SK-N-SH (cell line): ENCODE measurements at regions not wholly inside any gene's neighbourhood (a gene's known extent, or its start where the extent isn't known, plus 50 kb on each side); places are given as distances from the start of the nearest gene placed in this dataset.

Experiments used
- CTCF ChIA-PET: fragments of 300-600, 350-600 bp; formaldehyde crosslinking; extraction: SDS; loops from one replicate; lab custom pipeline; 2021; lab: Yijun Ruan, JAX
- POLR2A ChIA-PET: fragments of 350-600 bp; sonication (Branson Sonifier 250); formaldehyde crosslinking; extraction: SDS; loops from one replicate; lab custom pipeline; 2020; ENCODE audit warnings: antibody characterized with exemption, inconsistent platforms; lab: Yijun Ruan, JAX
- DNase-seq: peaks from one replicate; pipeline ENCODE4 v3.0.0; 2012
- H2AFZ ChIP-seq: fragments of 200-600 bp; sonication (generic); 2 replicates; pipeline ENCODE4 v1.8.1; 2016; ENCODE audit warnings: antibody characterized with exemption, mild to moderate bottlenecking, low read depth
- H3F3A ChIP-seq: fragments of 200-600 bp; sonication (generic); replicated peaks from 2 replicates; pipeline ENCODE3; 2016; ENCODE audit warnings: antibody characterized with exemption, mild to moderate bottlenecking; ENCODE audit not compliant: insufficient read depth
- H3K27ac ChIP-seq, 2 experiments: fragments of 200-500 bp in 1 of 2; fragments of 200-600 bp in 1 of 2; sonication (Bioruptor generic) in 1 of 2; sonication (generic), shearing (Covaris generic) in 1 of 2; 2 replicates each; pipeline versions ENCODE4 v1.5.1 to v1.6.1; 2014 to 2016; ENCODE audit warnings: low read depth in 2 of 2, inconsistent platforms in 1 of 2, low read length in 1 of 2, mild to moderate bottlenecking in 1 of 2, mixed read lengths in 1 of 2
- H3K27me3 ChIP-seq: fragments of 200-600 bp; sonication (generic), shearing (Covaris generic); 2 replicates; pipeline ENCODE4 v1.6.1; 2016; ENCODE audit warnings: mixed run types; ENCODE audit not compliant: insufficient read depth
- H3K36me3 ChIP-seq, 2 experiments: fragments of 200-500 bp in 1 of 2; fragments of 200-600 bp in 1 of 2; sonication (Bioruptor generic) in 1 of 2; sonication (generic) in 1 of 2; replicated peaks in 1 of 2; 2 replicates each; pipeline versions ENCODE3 to v1.5.1; 2014 to 2016; ENCODE audit warnings: low read length in 1 of 2, mild to moderate bottlenecking in 1 of 2; ENCODE audit not compliant: insufficient read depth in 2 of 2, control insufficient read depth in 1 of 2
- H3K4me1 ChIP-seq, 2 experiments: fragments of 200-500 bp in 1 of 2; fragments of 200-600 bp in 1 of 2; sonication (Bioruptor generic) in 1 of 2; sonication (generic), shearing (Covaris generic) in 1 of 2; 2 replicates each; pipeline versions ENCODE4 v1.5.1 to v1.6.1; 2014 to 2016; ENCODE audit warnings: low read depth in 1 of 2, low read length in 1 of 2, mixed run types in 1 of 2; ENCODE audit not compliant: insufficient read depth in 2 of 2, control insufficient read depth in 1 of 2
- H3K4me2 ChIP-seq: fragments of 200-600 bp; sonication (generic), shearing (Covaris generic); 2 replicates; pipeline ENCODE4 v1.6.1; 2017; ENCODE audit warnings: mixed run types
- H3K4me3 ChIP-seq, 2 experiments: fragments of 200-500 bp in 1 of 2; fragments of 200-600 bp in 1 of 2; sonication (Bioruptor generic) in 1 of 2; sonication (generic), shearing (Covaris generic) in 1 of 2; 2 replicates each; pipeline versions ENCODE4 v1.5.1 to v1.8.1; 2014 to 2016; ENCODE audit warnings: low read depth in 2 of 2, inconsistent platforms in 1 of 2, low read length in 1 of 2, mild to moderate bottlenecking in 1 of 2, mixed read lengths in 1 of 2, moderate library complexity in 1 of 2
- H3K79me2 ChIP-seq: fragments of 200-600 bp; sonication (generic); 2 replicates; pipeline ENCODE4 v1.8.1; 2017; ENCODE audit warnings: mild to moderate bottlenecking; ENCODE audit not compliant: insufficient read depth
- H3K9ac ChIP-seq: fragments of 200-600 bp; sonication (generic); 2 replicates; pipeline ENCODE4 v1.6.1; 2017; ENCODE audit warnings: mixed run types
- H3K9me2 ChIP-seq: fragments of 200-600 bp; sonication (generic); 2 replicates; pipeline ENCODE4 v1.6.1; 2017; ENCODE audit warnings: mixed run types
- H3K9me3 ChIP-seq: fragments of 200-600 bp; sonication (generic); 2 replicates; pipeline ENCODE4 v1.6.1; 2017; ENCODE audit warnings: mixed run types, mild to moderate bottlenecking, moderate library complexity
- H4K20me1 ChIP-seq: fragments of 200-600 bp; sonication (generic); 2 replicates; pipeline ENCODE4 v1.6.1; 2017; ENCODE audit warnings: mild to moderate bottlenecking, mixed run types; ENCODE audit not compliant: insufficient read depth
- CHD2 ChIP-seq: fragments of 150-350 bp; IDR thresholded peaks from 2 replicates; pipeline ENCODE4 v1.6.1; 2018; ENCODE audit warnings: low read length; ENCODE audit not compliant: partially characterized antibody
- EP300 ChIP-seq, 2 experiments: IDR thresholded peaks; 2 replicates each; pipeline versions ENCODE4 v1.4.0 to v1.6.1; 2012; ENCODE audit warnings: borderline replicate concordance in 1 of 2, low read depth in 1 of 2, low read length in 1 of 2
- EZH2phosphoT487 ChIP-seq: fragments of 200-600 bp; sonication (generic); IDR thresholded peaks from 2 replicates; pipeline ENCODE4 v1.6.1; 2017; ENCODE audit warnings: low read depth, mixed run types, mild to moderate bottlenecking, antibody characterized with exemption, moderate library complexity, borderline replicate concordance
- FOXJ3 ChIP-seq: sonication (generic); formaldehyde crosslinking; IDR thresholded peaks from 2 replicates; pipeline ENCODE4 v1.5.1; 2020; ENCODE audit warnings: mild to moderate bottlenecking, missing genetic modification reagents
- JUND ChIP-seq: IDR thresholded peaks from 2 replicates; pipeline ENCODE4 v1.4.0; 2012
- MEF2A ChIP-seq: IDR thresholded peaks from 2 replicates; pipeline ENCODE4 v1.4.0; 2012; ENCODE audit warnings: low read depth, borderline replicate concordance
- NRF1 ChIP-seq: IDR thresholded peaks from 2 replicates; pipeline ENCODE4 v1.6.1; 2012; ENCODE audit warnings: low read depth, mild to moderate bottlenecking, low read length
- POLR2AphosphoS5 ChIP-seq: IDR thresholded peaks from 2 replicates; pipeline ENCODE4 v1.6.1; 2012; ENCODE audit warnings: low read depth, low read length
- RAD21 ChIP-seq: IDR thresholded peaks from 2 replicates; pipeline ENCODE4 v1.6.1; 2012; ENCODE audit warnings: mild to moderate bottlenecking, low read length
- RCOR1 ChIP-seq: fragments of 150-350 bp; IDR thresholded peaks from 2 replicates; pipeline ENCODE4 v1.6.1; 2017; ENCODE audit warnings: antibody characterized with exemption, low read length
- RFX5 ChIP-seq: IDR thresholded peaks from 2 replicates; pipeline ENCODE4 v1.6.1; 2012; ENCODE audit warnings: mild to moderate bottlenecking, improper control_type of control experiment, low read length
- RXRA ChIP-seq: IDR thresholded peaks from 2 replicates; pipeline ENCODE4 v1.4.0; 2012; ENCODE audit warnings: low read depth, mild to moderate bottlenecking, borderline replicate concordance
- SIN3A ChIP-seq: IDR thresholded peaks from 2 replicates; pipeline ENCODE4 v1.6.1; 2012; ENCODE audit warnings: low read depth, mild to moderate bottlenecking, low read length, moderate library complexity, borderline replicate concordance
- SMC3 ChIP-seq: IDR thresholded peaks from 2 replicates; pipeline ENCODE4 v1.6.1; 2012; ENCODE audit warnings: low read depth, low read length, improper control_type of control experiment
- TAF1 ChIP-seq: IDR thresholded peaks from 2 replicates; pipeline ENCODE4 v1.6.1; 2012; ENCODE audit warnings: low read depth, mild to moderate bottlenecking, low read length, moderate library complexity, borderline replicate concordance
- USF2 ChIP-seq: fragments of 150-350 bp; IDR thresholded peaks from 2 replicates; pipeline ENCODE4 v1.6.1; 2017; ENCODE audit warnings: antibody characterized with exemption, low read length, low read depth, borderline replicate concordance
- YY1 ChIP-seq: IDR thresholded peaks from 2 replicates; pipeline ENCODE4 v1.4.0; 2012; ENCODE audit warnings: low read depth, mild to moderate bottlenecking
- ZBTB33 ChIP-seq: IDR thresholded peaks from 2 replicates; pipeline ENCODE4 v1.4.0; 2012; ENCODE audit warnings: low read depth, borderline replicate concordance
- WGBS: methylation state at CpG from one replicate; pipeline ENCODE4 v1.1.6; 2017; ENCODE audit warnings: low lambda C conversion rate; 5-methylcytosine and 5-hydroxymethylcytosine counted together
- TF ChIP-seq, protein P1 (sequence below): IDR thresholded peaks from 2 replicates; pipeline ENCODE4; 2012
- TF ChIP-seq, protein P2 (sequence below): fragments of 150-350 bp; IDR thresholded peaks from 2 replicates; pipeline ENCODE4 v1.6.1; 2016; ENCODE audit warnings: mild to moderate bottlenecking, low read depth, low read length

- Histone ChIP-seq H2AFZ (no peak overlapping the region), H3K9me3 (0 out of 2 replicates have a peak, but pooled peaks cover 4% of the 10 kb centered on the region), H4K20me1 (no peaks in the 10 kb centered on the region), H3K36me3 (no peaks in the 10 kb centered on the region), H3K27ac (no peak overlapping the region), H3K4me2 (no peak overlapping the region), H3K27me3 (no peaks in the 10 kb centered on the region), H3F3A (no peaks in the 10 kb centered on the region), H3K4me1 (no peaks in the 10 kb centered on the region), H3K9ac (no peak overlapping the region), H3K9me2 (no peaks in the 10 kb centered on the region), H3K4me3 (no peak overlapping the region), H3K79me2 (no peaks in the 10 kb centered on the region)
- ChIA-PET POLR2A (no interaction called here), CTCF (no interaction called here)
- TF ChIP-seq USF2 (no peak), CHD2 (no peak), NRF1 (no peak), YY1 (no peak), SMC3 (no peak), EP300 (IDR thresholded peaks at IDR 0.05; ENCODE audit: borderline replicate concordance in 1 of 2, low read depth in 1 of 2, low read length in 1 of 2) (no peak), MEF2A (no peak), TAF1 (no peak), ZBTB33 (no peak), EZH2phosphoT487 (no peak), JUND (no peak), RAD21 (no peak), RXRA (no peak), RCOR1 (no peak), SIN3A (no peak), FOXJ3 (CRISPR knock-in tag) (no peak), POLR2AphosphoS5 (no peak), RFX5 (no peak)
- TF ChIP-seq, protein P1, sequence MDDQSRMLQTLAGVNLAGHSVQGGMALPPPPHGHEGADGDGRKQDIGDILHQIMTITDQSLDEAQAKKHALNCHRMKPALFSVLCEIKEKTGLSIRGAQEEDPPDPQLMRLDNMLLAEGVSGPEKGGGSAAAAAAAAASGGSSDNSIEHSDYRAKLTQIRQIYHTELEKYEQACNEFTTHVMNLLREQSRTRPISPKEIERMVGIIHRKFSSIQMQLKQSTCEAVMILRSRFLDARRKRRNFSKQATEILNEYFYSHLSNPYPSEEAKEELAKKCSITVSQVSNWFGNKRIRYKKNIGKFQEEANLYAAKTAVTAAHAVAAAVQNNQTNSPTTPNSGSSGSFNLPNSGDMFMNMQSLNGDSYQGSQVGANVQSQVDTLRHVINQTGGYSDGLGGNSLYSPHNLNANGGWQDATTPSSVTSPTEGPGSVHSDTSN = no peak
- TF ChIP-seq, protein P2, sequence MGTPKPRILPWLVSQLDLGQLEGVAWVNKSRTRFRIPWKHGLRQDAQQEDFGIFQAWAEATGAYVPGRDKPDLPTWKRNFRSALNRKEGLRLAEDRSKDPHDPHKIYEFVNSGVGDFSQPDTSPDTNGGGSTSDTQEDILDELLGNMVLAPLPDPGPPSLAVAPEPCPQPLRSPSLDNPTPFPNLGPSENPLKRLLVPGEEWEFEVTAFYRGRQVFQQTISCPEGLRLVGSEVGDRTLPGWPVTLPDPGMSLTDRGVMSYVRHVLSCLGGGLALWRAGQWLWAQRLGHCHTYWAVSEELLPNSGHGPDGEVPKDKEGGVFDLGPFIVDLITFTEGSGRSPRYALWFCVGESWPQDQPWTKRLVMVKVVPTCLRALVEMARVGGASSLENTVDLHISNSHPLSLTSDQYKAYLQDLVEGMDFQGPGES = no peak
- WGBS = 37% methylated on average over 9 of the region's 9 CpGs
- DNase-seq = no peak
Observed at GRCh38 chr7:68266004-68266579, 1269.5 kb downstream of the TYW1 start.
